ENCODE measurements at regions not wholly inside any gene's neighbourhood (a gene's known extent, or its start where the extent isn't known, plus 50 kb on each side); places are given as distances from the start of the nearest gene placed in this dataset.

DNA sequence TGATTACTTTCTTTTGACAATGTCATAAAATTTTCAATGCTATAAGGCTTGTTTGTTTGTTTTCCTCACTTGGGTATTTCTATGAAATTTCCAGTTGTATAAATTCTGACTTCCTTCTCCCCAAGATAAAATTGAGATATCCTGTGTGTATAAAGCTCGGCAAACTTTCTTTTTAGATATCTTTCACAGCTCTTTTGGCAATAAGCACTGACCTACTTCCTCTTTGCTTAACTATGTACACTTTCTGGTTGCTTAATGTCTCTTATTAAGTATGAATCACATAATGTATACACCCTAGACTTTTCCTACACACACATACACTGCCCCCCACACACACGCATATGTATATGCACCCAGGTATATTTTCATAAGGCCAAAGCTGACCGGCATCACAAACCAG is 318.4 kb upstream of the RBMY1B start:
- POLR2A ChIA-PET, result no interaction called here
- CTCF ChIA-PET, result no interaction called here
- H3K4me3 Mint-ChIP-seq, result no peak overlapping the region
- H3K9me3 Mint-ChIP-seq, result peaks cover 56% of the 10 kb centered on the region
- DNase-seq (ENCODE audit: low spot score), result no peak
- no peaks in the 10 kb centered on the region for H3K4me1 Mint-ChIP-seq
- no peak overlapping the region for H3K27ac Mint-ChIP-seq
- H3K27me3 Mint-ChIP-seq (ENCODE audit: low read depth), result no peaks in the 10 kb centered on the region; the same call in 1 of the 2 replicates
- no peak for ATAC-seq
- no peak for TF ChIP-seq GTF2I (CRISPR knock-in tag; conservative IDR thresholded peaks at IDR 0.05)
- no peak for TF ChIP-seq CREM (CRISPR knock-in tag; IDR thresholded peaks at IDR 0.05)
- TF ChIP-seq CREB1 (CRISPR knock-in tag; IDR thresholded peaks at IDR 0.05), result no peak
- TF ChIP-seq, protein P1, sequence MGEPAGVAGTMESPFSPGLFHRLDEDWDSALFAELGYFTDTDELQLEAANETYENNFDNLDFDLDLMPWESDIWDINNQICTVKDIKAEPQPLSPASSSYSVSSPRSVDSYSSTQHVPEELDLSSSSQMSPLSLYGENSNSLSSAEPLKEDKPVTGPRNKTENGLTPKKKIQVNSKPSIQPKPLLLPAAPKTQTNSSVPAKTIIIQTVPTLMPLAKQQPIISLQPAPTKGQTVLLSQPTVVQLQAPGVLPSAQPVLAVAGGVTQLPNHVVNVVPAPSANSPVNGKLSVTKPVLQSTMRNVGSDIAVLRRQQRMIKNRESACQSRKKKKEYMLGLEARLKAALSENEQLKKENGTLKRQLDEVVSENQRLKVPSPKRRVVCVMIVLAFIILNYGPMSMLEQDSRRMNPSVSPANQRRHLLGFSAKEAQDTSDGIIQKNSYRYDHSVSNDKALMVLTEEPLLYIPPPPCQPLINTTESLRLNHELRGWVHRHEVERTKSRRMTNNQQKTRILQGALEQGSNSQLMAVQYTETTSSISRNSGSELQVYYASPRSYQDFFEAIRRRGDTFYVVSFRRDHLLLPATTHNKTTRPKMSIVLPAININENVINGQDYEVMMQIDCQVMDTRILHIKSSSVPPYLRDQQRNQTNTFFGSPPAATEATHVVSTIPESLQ (CRISPR knock-in tag; IDR thresholded peaks at IDR 0.05), result no peak
- TF ChIP-seq MXD4 (CRISPR knock-in tag; IDR thresholded peaks at IDR 0.05; ENCODE audit: borderline replicate concordance), result no peak
- no peak for TF ChIP-seq NR3C1 (CRISPR knock-in tag; conservative IDR thresholded peaks at IDR 0.05; ENCODE audit: low read depth)
- TF ChIP-seq ZNF671 (CRISPR knock-in tag; IDR thresholded peaks at IDR 0.05), result no peak
- no peak for TF ChIP-seq JAZF1 (CRISPR knock-in tag; IDR thresholded peaks at IDR 0.05)
- no peak for TF ChIP-seq FOXP1 (CRISPR knock-in tag; IDR thresholded peaks at IDR 0.05; ENCODE audit: borderline replicate concordance)
- no peak for TF ChIP-seq ESRRA (CRISPR knock-in tag; IDR thresholded peaks at IDR 0.05; ENCODE audit: borderline replicate concordance)
- peaks cover 24% of the 10 kb centered on the region for H3K36me3 Mint-ChIP-seq

- DNase-seq (ENCODE audit: low spot score), result no peak
- POLR2A ChIA-PET, result no interaction called here
- Mint-ChIP-seq H3K9me3 (peaks cover 56% of the 10 kb centered on the region), H3K4me3 (no peak overlapping the region), H3K36me3 (peaks cover 20% of the 10 kb centered on the region), H3K4me1 (no peaks in the 10 kb centered on the region), H3K27ac (no peak overlapping the region), H3K27me3 (ENCODE audit: low read depth) (0 out of 2 replicates have a peak, but pooled peaks cover 3% of the 10 kb centered on the region)
- CTCF ChIA-PET, result no interaction called here
- no peak for ATAC-seq
- TF ChIP-seq, protein P2, sequence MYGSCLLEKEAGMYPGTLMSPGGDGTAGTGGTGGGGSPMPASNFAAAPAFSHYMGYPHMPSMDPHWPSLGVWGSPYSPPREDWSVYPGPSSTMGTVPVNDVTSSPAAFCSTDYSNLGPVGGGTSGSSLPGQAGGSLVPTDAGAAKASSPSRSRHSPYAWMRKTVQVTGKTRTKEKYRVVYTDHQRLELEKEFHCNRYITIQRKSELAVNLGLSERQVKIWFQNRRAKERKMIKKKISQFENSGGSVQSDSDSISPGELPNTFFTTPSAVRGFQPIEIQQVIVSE (CRISPR knock-in tag; IDR thresholded peaks at IDR 0.05; ENCODE audit: borderline replicate concordance), result no peak
- TF ChIP-seq PRDM15 (CRISPR knock-in tag; IDR thresholded peaks at IDR 0.05), result no peak
- TF ChIP-seq PREB (CRISPR knock-in tag; IDR thresholded peaks at IDR 0.05; ENCODE audit: borderline replicate concordance), result no peak
- no peak for TF ChIP-seq CTCF (IDR thresholded peaks at IDR 0.05)
- TF ChIP-seq ATF1 (CRISPR knock-in tag; IDR thresholded peaks at IDR 0.05), result no peak
- no peak for TF ChIP-seq FOXJ3 (CRISPR knock-in tag; IDR thresholded peaks at IDR 0.05; ENCODE audit: borderline replicate concordance)
- no peak for TF ChIP-seq ZNF281 (CRISPR knock-in tag; IDR thresholded peaks at IDR 0.05)
- no peak for TF ChIP-seq CREB1 (CRISPR knock-in tag; IDR thresholded peaks at IDR 0.05)
- TF ChIP-seq KAT7 (CRISPR knock-in tag; IDR thresholded peaks at IDR 0.05; ENCODE audit: borderline replicate concordance), result no peak
- TF ChIP-seq MYBL2 (CRISPR knock-in tag; IDR thresholded peaks at IDR 0.05), result no peak
- TF ChIP-seq, protein P1 (CRISPR knock-in tag; IDR thresholded peaks at IDR 0.05), result no peak
Measured at GRCh38 chrY:21200246-21200645, 310.9 kb upstream of the RBMY1B start.

Data from WTC11 (cell line).